ENCODE measurements at regions not wholly inside any gene's neighbourhood (a gene's known extent, or its start where the extent isn't known, plus 50 kb on each side); places are given as distances from the start of the nearest gene placed in this dataset.

DNA sequence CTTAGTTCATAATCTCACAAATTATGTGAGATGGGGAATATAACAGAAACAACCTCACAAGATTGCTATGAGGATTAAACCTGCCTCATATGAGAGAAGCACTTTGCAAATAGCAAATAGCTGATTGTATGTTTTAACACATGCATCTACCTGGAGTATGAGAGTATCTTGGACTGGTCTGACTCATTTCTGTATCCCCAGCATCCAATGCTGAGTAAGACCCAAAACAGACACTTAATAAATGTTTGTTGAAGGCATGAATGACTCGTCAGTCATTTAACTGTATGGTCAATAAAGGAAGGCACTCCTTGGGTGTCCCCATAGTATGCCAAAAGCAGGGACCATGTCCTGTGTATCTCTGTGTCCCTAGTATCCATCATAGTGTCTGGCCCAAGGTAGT is 350.9 kb upstream of the F9 start:
- TF ChIP-seq, protein P1, sequence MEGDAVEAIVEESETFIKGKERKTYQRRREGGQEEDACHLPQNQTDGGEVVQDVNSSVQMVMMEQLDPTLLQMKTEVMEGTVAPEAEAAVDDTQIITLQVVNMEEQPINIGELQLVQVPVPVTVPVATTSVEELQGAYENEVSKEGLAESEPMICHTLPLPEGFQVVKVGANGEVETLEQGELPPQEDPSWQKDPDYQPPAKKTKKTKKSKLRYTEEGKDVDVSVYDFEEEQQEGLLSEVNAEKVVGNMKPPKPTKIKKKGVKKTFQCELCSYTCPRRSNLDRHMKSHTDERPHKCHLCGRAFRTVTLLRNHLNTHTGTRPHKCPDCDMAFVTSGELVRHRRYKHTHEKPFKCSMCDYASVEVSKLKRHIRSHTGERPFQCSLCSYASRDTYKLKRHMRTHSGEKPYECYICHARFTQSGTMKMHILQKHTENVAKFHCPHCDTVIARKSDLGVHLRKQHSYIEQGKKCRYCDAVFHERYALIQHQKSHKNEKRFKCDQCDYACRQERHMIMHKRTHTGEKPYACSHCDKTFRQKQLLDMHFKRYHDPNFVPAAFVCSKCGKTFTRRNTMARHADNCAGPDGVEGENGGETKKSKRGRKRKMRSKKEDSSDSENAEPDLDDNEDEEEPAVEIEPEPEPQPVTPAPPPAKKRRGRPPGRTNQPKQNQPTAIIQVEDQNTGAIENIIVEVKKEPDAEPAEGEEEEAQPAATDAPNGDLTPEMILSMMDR (conservative IDR thresholded peaks at IDR 0.05; ENCODE audit: low read length): no peak
- no peak for TF ChIP-seq EZH2phosphoT487 (IDR thresholded peaks at IDR 0.05; ENCODE audit: borderline replicate concordance, low read depth, low read length)
